ENCODE measurements at regions not wholly inside any gene's neighbourhood (a gene's known extent, or its start where the extent isn't known, plus 50 kb on each side); places are given as distances from the start of the nearest gene placed in this dataset.

DNA sequence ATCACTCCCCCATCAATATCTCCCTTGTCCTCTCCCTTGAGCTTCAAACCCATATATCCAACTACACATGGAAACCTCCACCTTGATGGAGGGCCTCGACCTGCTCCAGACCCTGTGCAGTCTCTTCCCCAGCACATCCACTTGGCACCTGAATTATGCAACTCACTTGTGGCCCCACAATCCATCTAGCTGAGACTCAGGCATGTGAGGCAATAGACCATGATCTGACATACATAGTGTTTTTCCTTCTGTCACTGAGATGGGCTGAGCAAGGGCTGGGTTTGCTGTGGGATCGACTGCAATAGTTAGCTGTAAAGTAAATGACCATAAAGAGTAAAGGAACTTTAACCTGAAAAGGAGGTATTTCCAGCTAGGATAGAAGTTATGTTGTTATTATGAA, 172.9 kb upstream of the RAD23B start:
- CTCF ChIA-PET, result no interaction called here
- Histone ChIP-seq H3K27me3 (ENCODE audit: control insufficient read depth, insufficient read depth, low read length) (no peaks in the 10 kb centered on the region), H3K36me3 (ENCODE audit: control insufficient read depth, insufficient read depth, low read length) (no peaks in the 10 kb centered on the region), H3K4me3 (ENCODE audit: low read depth, low read length) (no peak overlapping the region)
- POLR2A ChIA-PET, result no interaction called here
- no peak for DNase-seq (ENCODE audit: low read depth)
- TF ChIP-seq, protein P1, sequence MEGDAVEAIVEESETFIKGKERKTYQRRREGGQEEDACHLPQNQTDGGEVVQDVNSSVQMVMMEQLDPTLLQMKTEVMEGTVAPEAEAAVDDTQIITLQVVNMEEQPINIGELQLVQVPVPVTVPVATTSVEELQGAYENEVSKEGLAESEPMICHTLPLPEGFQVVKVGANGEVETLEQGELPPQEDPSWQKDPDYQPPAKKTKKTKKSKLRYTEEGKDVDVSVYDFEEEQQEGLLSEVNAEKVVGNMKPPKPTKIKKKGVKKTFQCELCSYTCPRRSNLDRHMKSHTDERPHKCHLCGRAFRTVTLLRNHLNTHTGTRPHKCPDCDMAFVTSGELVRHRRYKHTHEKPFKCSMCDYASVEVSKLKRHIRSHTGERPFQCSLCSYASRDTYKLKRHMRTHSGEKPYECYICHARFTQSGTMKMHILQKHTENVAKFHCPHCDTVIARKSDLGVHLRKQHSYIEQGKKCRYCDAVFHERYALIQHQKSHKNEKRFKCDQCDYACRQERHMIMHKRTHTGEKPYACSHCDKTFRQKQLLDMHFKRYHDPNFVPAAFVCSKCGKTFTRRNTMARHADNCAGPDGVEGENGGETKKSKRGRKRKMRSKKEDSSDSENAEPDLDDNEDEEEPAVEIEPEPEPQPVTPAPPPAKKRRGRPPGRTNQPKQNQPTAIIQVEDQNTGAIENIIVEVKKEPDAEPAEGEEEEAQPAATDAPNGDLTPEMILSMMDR (IDR thresholded peaks at IDR 0.05; ENCODE audit: insufficient read depth, low read depth, low read length), result no peak

DNA sequence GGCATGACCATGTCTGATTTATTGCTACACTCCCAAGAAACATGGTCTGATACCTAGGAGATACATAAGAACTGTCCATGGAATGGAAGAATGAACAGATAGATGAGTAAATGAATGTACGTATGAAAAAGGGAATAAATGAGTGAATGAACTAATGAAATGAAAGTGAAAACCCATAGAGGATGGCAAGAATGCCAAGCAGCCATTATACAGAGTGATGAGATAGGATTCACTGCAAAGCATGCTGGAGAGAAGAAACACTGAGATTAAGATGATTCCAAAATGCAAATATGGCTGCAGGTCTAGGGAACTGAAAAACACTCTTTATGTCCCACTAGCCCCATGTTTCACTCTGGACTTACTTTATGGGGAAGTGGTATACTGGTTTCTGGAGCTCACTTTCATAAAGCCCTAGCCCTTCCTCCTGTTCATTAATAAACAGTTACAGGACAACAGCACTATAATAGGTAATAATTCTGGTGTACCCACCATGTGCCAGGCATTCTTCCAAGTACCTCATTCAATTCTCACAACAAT, 170.3 kb upstream of the RAD23B start:
- no peaks in the 10 kb centered on the region for H3K36me3 ChIP-seq (ENCODE audit: control insufficient read depth, insufficient read depth, low read length)
- CTCF ChIA-PET, result no interaction called here
- POLR2A ChIA-PET, result no interaction called here

DNA sequence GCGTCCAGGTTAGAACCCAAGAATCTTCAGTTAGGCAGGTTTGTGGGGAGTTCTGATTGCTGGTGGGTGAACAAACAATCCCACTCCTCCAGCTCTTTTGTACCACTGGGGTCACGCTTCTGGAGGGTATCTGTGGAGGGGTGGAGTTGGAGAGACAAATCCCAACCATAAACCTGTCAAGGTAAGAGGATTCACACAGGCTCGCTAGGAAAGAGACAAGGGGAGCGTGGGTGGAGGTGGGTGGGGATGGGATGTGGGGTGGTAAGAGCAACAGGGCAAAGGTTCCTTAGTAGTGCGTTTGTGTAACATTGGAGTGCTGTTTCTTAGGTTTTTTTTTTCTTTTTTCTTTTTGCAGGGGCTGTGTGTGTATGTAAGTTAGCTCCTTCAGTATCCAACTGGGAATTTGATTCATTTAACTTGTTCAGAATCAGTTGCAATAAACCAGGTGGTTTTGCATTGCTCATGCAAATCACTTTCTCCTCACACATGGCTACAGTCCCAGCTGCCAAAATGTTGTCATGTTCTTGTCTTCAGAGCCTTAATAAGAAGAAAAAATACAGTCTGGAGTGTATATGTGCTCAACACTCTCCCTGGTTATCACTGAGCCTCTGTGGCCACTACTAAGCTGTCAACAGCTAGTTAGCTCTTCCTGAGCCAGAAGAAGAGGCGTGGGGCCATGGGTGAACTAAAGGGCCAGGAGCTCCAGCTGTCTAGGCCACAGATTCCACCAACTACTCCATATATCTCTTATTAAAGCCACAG, 164.0 kb upstream of the RAD23B start:
- DNase-seq (ENCODE audit: low read depth), result no peak
- Histone ChIP-seq H3K27me3 (ENCODE audit: control insufficient read depth, insufficient read depth, low read length) (no peaks in the 10 kb centered on the region), H3K36me3 (ENCODE audit: control insufficient read depth, insufficient read depth, low read length) (no peaks in the 10 kb centered on the region), H3K4me3 (ENCODE audit: low read depth, low read length) (no peak overlapping the region)
- TF ChIP-seq, protein P1 (IDR thresholded peaks at IDR 0.05; ENCODE audit: insufficient read depth, low read depth, low read length), result no peak
- ChIA-PET POLR2A (no interaction called here), CTCF (interaction anchor here (0.6 to 1.6 kb wide), 3 partner anchors 18 to 1237 kb away, joined by 3 read pairs; no protein-coding TSS in a partner anchor)

More for the DNA sequence above, 170.3 kb upstream of the RAD23B start:
- Histone ChIP-seq H3K4me3 (ENCODE audit: low read depth, low read length) (no peak overlapping the region), H3K27me3 (ENCODE audit: control insufficient read depth, insufficient read depth, low read length) (no peaks in the 10 kb centered on the region)
- TF ChIP-seq, protein P1 (IDR thresholded peaks at IDR 0.05; ENCODE audit: insufficient read depth, low read depth, low read length), result no peak
- DNase-seq (ENCODE audit: low read depth), result no peak

DNA sequence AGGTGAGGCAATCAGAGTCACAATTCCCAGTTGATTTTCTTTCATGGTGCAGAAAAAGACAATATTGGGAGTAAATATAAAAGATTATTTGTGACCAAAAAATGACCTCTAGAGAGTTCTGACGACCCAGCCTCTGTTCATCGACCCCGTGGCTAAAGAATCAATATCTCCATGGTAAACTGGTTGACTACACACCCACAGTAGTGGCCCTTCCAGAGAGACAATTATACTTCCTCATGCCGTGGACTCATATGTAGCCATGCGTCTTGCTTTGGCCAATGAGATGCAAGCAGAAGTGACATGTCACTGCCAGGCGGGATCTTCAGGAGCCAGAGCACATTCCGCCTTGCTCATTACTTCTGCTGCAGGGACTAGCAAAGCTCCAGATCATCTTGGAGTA, 163.3 kb upstream of the RAD23B start:
- TF ChIP-seq, protein P1 (IDR thresholded peaks at IDR 0.05; ENCODE audit: insufficient read depth, low read depth, low read length), result no peak
- H3K36me3 ChIP-seq (ENCODE audit: control insufficient read depth, insufficient read depth, low read length), result no peaks in the 10 kb centered on the region
- ChIA-PET POLR2A (no interaction called here), CTCF (interaction anchor here (1.4 to 1.6 kb wide), 2 partner anchors 12 to 18 kb away, joined by 3 read pairs; no protein-coding TSS in a partner anchor)
- H3K27me3 ChIP-seq (ENCODE audit: control insufficient read depth, insufficient read depth, low read length), result no peaks in the 10 kb centered on the region
- H3K4me3 ChIP-seq (ENCODE audit: low read depth, low read length), result no peak overlapping the region
- DNase-seq (ENCODE audit: low read depth), result no peak

DNA sequence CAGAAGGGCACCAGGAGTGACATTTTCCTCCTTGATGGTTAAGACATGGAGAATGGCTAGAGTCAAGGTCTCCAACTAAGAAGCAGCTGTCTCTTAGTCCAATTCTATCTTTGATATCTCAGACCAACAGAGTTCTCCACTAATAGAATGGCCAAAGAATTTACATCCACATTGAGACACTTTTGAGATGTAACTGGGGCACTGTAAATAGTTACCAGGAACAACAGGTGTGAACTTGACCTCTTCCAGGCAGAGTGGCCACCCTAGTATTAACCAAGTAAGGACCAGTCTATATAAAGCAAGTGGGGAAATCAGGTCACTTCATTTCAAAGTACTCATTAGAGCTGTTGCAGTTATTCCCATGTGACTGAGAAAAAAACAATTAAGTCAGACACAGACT, 159.7 kb upstream of the RAD23B start:
- CTCF ChIA-PET, result interaction anchor here (2.5 kb wide), 1 partner anchor 14 kb away, joined by 20 read pairs; no protein-coding TSS in a partner anchor
- H3K36me3 ChIP-seq (ENCODE audit: control insufficient read depth, insufficient read depth, low read length), result no peaks in the 10 kb centered on the region
- no peaks in the 10 kb centered on the region; the same call in 1 of the 2 replicates for H3K27me3 ChIP-seq (ENCODE audit: control insufficient read depth, insufficient read depth, low read length)
- POLR2A ChIA-PET, result no interaction called here
- H3K4me3 ChIP-seq (ENCODE audit: low read depth, low read length), result no peak overlapping the region
- TF ChIP-seq, protein P1 (IDR thresholded peaks at IDR 0.05; ENCODE audit: insufficient read depth, low read depth, low read length), result no peak
- no peak for DNase-seq (ENCODE audit: low read depth)

Data from BJ (cell line).